Testis (tissue), 2 donors: ENCODE measurements at regions not wholly inside any gene's neighbourhood (a gene's known extent, or its start where the extent isn't known, plus 50 kb on each side); places are given as distances from the start of the nearest gene placed in this dataset.

ENCODE experiments used
- POLR2A ChIP-seq: fragments of 450-650 bp; IDR thresholded peaks from one replicate; pipeline ENCODE4 v1.6.1; 2017; ENCODE audit warnings: antibody characterized with exemption, mild to moderate bottlenecking, moderate library complexity
- TF ChIP-seq, protein P1 (sequence below), 3 experiments: fragments of 450-650 bp in 2 of 3; fragments of 200-600 bp in 1 of 3; sonication (generic) in 1 of 3; IDR thresholded peaks; one replicate each; pipeline ENCODE4 v1.5.1; 2016 to 2019; ENCODE audit warnings: antibody characterized with exemption in 3 of 3, mild to moderate bottlenecking in 2 of 3, moderate library complexity in 1 of 3

DNA sequence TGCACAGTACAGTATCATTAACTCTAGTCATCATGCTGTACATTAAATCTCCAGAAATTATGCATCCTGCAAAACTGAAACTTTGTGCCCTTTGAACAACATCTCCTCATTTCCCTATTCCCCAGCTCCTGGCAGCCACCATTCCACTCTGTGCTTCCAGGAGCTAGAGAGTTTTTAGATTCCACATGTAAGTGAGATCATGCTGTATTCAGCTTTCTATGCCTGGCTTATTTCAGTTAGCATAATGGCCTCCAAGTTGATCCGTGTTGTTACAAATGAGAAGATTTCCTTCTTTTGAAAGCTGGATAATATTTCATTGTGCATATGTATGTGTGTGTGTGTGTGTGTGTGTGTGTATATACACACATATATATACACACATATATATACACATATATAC, 86.9 kb upstream of the SLC24A3 start:
- TF ChIP-seq, protein P1, sequence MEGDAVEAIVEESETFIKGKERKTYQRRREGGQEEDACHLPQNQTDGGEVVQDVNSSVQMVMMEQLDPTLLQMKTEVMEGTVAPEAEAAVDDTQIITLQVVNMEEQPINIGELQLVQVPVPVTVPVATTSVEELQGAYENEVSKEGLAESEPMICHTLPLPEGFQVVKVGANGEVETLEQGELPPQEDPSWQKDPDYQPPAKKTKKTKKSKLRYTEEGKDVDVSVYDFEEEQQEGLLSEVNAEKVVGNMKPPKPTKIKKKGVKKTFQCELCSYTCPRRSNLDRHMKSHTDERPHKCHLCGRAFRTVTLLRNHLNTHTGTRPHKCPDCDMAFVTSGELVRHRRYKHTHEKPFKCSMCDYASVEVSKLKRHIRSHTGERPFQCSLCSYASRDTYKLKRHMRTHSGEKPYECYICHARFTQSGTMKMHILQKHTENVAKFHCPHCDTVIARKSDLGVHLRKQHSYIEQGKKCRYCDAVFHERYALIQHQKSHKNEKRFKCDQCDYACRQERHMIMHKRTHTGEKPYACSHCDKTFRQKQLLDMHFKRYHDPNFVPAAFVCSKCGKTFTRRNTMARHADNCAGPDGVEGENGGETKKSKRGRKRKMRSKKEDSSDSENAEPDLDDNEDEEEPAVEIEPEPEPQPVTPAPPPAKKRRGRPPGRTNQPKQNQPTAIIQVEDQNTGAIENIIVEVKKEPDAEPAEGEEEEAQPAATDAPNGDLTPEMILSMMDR (IDR thresholded peaks at IDR 0.05) = no peak
- TF ChIP-seq POLR2A = no peak
